Chondrocyte (in vitro differentiated cells): ENCODE measurements at regions not wholly inside any gene's neighbourhood (a gene's known extent, or its start where the extent isn't known, plus 50 kb on each side); places are given as distances from the start of the nearest gene placed in this dataset.

ENCODE experiments used
- DNase-seq: peaks from one replicate; pipeline ENCODE4 v3.0.0; 2021; ENCODE audit warnings: mixed read lengths, low spot score
- H3K27ac Mint-ChIP-seq: one replicate; pipeline ENCODE4 v1.8.0; 2021; ENCODE audit warnings: mild to moderate bottlenecking, moderate library complexity, mixed read lengths; ENCODE audit not compliant: unreplicated experiment
- H3K27me3 Mint-ChIP-seq: 2 replicates; pipeline ENCODE4 v1.8.0; 2021; ENCODE audit warnings: low read depth, mixed read lengths
- H3K36me3 Mint-ChIP-seq: 2 replicates; pipeline ENCODE4 v1.8.0; 2021; ENCODE audit warnings: low read depth, mixed read lengths
- H3K4me1 Mint-ChIP-seq: 2 replicates; pipeline ENCODE4 v1.8.0; 2021; ENCODE audit warnings: low read depth, mild to moderate bottlenecking, mixed read lengths
- H3K4me3 Mint-ChIP-seq: one replicate; pipeline ENCODE4 v1.8.0; 2021; ENCODE audit warnings: mild to moderate bottlenecking, moderate library complexity, mixed read lengths; ENCODE audit not compliant: unreplicated experiment
- H3K9me3 Mint-ChIP-seq: 2 replicates; pipeline ENCODE4 v1.8.0; 2021; ENCODE audit warnings: low read depth, mixed read lengths
- CTCF ChIP-seq: fragments of 200-600 bp; sonication (generic); IDR thresholded peaks from 2 replicates; pipeline ENCODE4 v1.5.0; 2021; ENCODE audit warnings: antibody characterized with exemption, mild to moderate bottlenecking, moderate library complexity

- Mint-ChIP-seq H3K27me3 (no peaks in the 10 kb centered on the region), H3K4me1 (peaks cover 28% of the 10 kb centered on the region), H3K36me3 (peaks cover 2% of the 10 kb centered on the region), H3K9me3 (peaks cover 3% of the 10 kb centered on the region), H3K4me3 (no peak overlapping the region), H3K27ac (peak overlapping the region; percentile 76)
- no peak for DNase-seq
- peak; percentile 46 for TF ChIP-seq CTCF
Measured at GRCh38 chr13:72290962-72291681, 424.1 kb upstream of the DACH1 start.

GRCh38 chr13:72286421-72286820 is 419.4 kb upstream of the DACH1 start:
- Mint-ChIP-seq H3K4me3 (no peak overlapping the region), H3K4me1 (peaks cover 7% of the 10 kb centered on the region), H3K27me3 (no peaks in the 10 kb centered on the region), H3K9me3 (peaks cover 3% of the 10 kb centered on the region), H3K27ac (no peak overlapping the region), H3K36me3 (peaks cover 2% of the 10 kb centered on the region)
- DNase-seq = no peak
- TF ChIP-seq CTCF = no peak

DNA sequence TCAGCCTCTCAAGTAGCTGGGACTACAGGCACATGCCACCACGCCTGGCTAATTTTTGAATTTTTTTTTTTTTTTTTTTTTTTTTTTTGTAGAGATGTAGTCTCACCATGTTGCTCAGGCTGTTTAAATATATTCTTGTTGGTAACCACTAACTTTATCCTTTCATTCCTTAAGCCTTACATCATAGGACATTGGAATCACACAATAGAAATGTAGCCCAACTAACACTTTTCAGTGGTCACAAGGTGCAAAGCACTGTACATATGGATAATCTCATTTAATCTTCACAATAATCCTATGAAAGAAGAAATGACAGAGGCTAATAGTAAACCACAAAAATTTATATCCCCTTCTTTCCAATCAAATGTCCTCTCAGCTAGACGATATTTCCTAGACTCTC is 417.8 kb upstream of the DACH1 start:
- H3K4me3 Mint-ChIP-seq = no peak overlapping the region
- no peak for TF ChIP-seq CTCF
- H3K4me1 Mint-ChIP-seq = no peaks in the 10 kb centered on the region
- no peak for DNase-seq
- H3K27ac Mint-ChIP-seq = no peak overlapping the region
- H3K9me3 Mint-ChIP-seq = peaks cover 3% of the 10 kb centered on the region
- H3K36me3 Mint-ChIP-seq = peaks cover 2% of the 10 kb centered on the region
- H3K27me3 Mint-ChIP-seq = no peaks in the 10 kb centered on the region

DNA sequence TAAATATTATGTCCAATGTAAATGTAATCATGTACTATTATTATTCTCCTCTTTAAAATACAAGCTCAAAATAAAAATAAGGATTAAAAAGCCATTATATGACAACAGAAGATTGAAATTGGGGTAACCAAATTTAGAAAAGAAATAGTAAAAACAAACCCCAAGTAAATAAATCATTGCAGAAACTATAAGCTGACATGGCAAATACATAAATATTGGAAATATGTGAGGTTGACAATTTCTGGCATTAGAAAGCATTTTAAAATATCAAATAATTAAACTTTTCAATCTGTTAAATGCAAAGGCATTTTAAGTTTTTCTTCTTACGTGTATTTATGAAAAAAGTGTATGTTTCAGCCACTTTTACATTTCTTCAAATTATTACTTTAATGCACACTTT is 394.7 kb upstream of the DACH1 start:
- H3K27me3 Mint-ChIP-seq = peaks cover 21% of the 10 kb centered on the region
- peaks cover 9% of the 10 kb centered on the region for H3K9me3 Mint-ChIP-seq
- peaks cover 2% of the 10 kb centered on the region for H3K36me3 Mint-ChIP-seq
- TF ChIP-seq CTCF = no peak
- no peak overlapping the region for H3K27ac Mint-ChIP-seq
- no peak for DNase-seq
- no peaks in the 10 kb centered on the region for H3K4me1 Mint-ChIP-seq
- no peak overlapping the region for H3K4me3 Mint-ChIP-seq

GRCh38 chr13:72259528-72259927 is 392.5 kb upstream of the DACH1 start:
- H3K27me3 Mint-ChIP-seq = peaks cover 25% of the 10 kb centered on the region
- no peak for DNase-seq
- no peak overlapping the region for H3K4me3 Mint-ChIP-seq
- peaks cover 8% of the 10 kb centered on the region for H3K9me3 Mint-ChIP-seq
- H3K27ac Mint-ChIP-seq = no peak overlapping the region
- H3K4me1 Mint-ChIP-seq = peaks cover 5% of the 10 kb centered on the region
- peaks cover 1% of the 10 kb centered on the region for H3K36me3 Mint-ChIP-seq
- no peak for TF ChIP-seq CTCF
